Right cardiac atrium (tissue), 5 donors: ENCODE measurements at regions not wholly inside any gene's neighbourhood (a gene's known extent, or its start where the extent isn't known, plus 50 kb on each side); places are given as distances from the start of the nearest gene placed in this dataset.

Source experiments
- ATAC-seq, 2 donors: fragments of 200-7000 bp; cut with Tn5 transposase; one replicate each; pipeline versions ENCODE4 v1.8.0 to v1.9.1; 2020; ENCODE audit warnings: moderate library complexity in 2 of 2, mild to moderate bottlenecking in 1 of 2
- DNase-seq, 3 donors: peaks; one replicate each; pipeline ENCODE4 v3.0.0-alpha.2; 2020
- H3K27ac ChIP-seq: one replicate; pipeline ENCODE4 v1.5.1; 2013; ENCODE audit warnings: mild to moderate bottlenecking, low read length, control low read depth, moderate library complexity
- H3K27me3 ChIP-seq: one replicate; pipeline ENCODE4 v1.6.1; 2013; ENCODE audit not compliant: control insufficient read depth, insufficient read depth
- H3K4me1 ChIP-seq: one replicate; pipeline ENCODE4 v1.6.1; 2013; ENCODE audit warnings: low read length; ENCODE audit not compliant: control insufficient read depth, insufficient read depth
- H3K4me3 ChIP-seq: one replicate; pipeline ENCODE4 v1.5.1; 2013; ENCODE audit warnings: low read length, control low read depth
- H3K9me3 ChIP-seq: one replicate; pipeline ENCODE4 v1.6.1; 2013; ENCODE audit warnings: low read length; ENCODE audit not compliant: control insufficient read depth
- WGBS: extraction: QIAGEN DNeasy Blood & Tissue Kit; methylation state at CpG from one replicate; pipeline ENCODE4 v1.1.7; 2013; 5-methylcytosine and 5-hydroxymethylcytosine counted together
- intact Hi-C, 4 donors: fragments of 100-400 bp; cut with DNase I; formaldehyde crosslinking; loops; one replicate each; pipeline versions ENCODE4 v1.11.0 to v1.14.0; 2022 to 2023
- donor health status: healthy with polysubstance abuse.
- donor health status: DM: no; HTN: yes; CAD: no.
- donor health status: DM: no; HTN: no; CAD: no.
- donor health status: DM: no; HTN: yes; CAD: no; lungs with severe emphysema.
- donor health status: DM: yes; HTN: yes; CAD: no.

GRCh38 chr3:69547461-69547880 is 161.6 kb upstream of the FRMD4B start:
- intact Hi-C loops, result loop anchor here in 2 of 4 donors (10.0 kb wide), 2 partner anchors 103 to 117 kb away; no protein-coding TSS in a partner anchor

GRCh38 chr3:69542805-69543429 is 157.0 kb upstream of the FRMD4B start:
- H3K27ac ChIP-seq, result no peak overlapping the region
- WGBS, result 11% methylated on average over 19 of the region's 19 CpGs

More at GRCh38 chr3:69547461-69547880, 161.6 kb upstream of the FRMD4B start:
- H3K27me3 ChIP-seq, result no peaks in the 10 kb centered on the region
- H3K9me3 ChIP-seq, result no peaks in the 10 kb centered on the region
- H3K4me3 ChIP-seq, result no peak overlapping the region
- no peak overlapping the region for H3K27ac ChIP-seq
- H3K4me1 ChIP-seq, result no peaks in the 10 kb centered on the region
- DNase-seq (no peak), ATAC-seq (no peak)
- WGBS, result 56% methylated on average over 6 of the region's 6 CpGs

GRCh38 chr3:69542089-69542804 is 156.4 kb upstream of the FRMD4B start:
- WGBS, result under 1% methylated on average over 75 of the region's 75 CpGs
- Histone ChIP-seq H3K4me1 (no peaks in the 10 kb centered on the region), H3K27me3 (no peaks in the 10 kb centered on the region), H3K4me3 (peak overlapping the region; percentile 82), H3K27ac (peak overlapping the region; percentile 34), H3K9me3 (no peaks in the 10 kb centered on the region)
- DNase-seq (peak; percentile 51 to 80 (median 78)), ATAC-seq (peak; percentile 70 to 79)
- intact Hi-C loops, result loop anchor here (5.0 to 10.0 kb wide), 4 partner anchors 97 to 125 kb away; no protein-coding TSS in a partner anchor

More at GRCh38 chr3:69542805-69543429, 157.0 kb upstream of the FRMD4B start:
- Histone ChIP-seq H3K9me3 (no peaks in the 10 kb centered on the region), H3K4me3 (peak overlapping the region; percentile 82), H3K4me1 (no peaks in the 10 kb centered on the region), H3K27me3 (no peaks in the 10 kb centered on the region)
- intact Hi-C loops, result loop anchor here (5.0 to 10.0 kb wide), 4 partner anchors 98 to 124 kb away; no protein-coding TSS in a partner anchor
- ATAC-seq, result no peak
- no peak for DNase-seq

- Histone ChIP-seq H3K4me3 (peak overlapping the region; percentile 82), H3K9me3 (no peaks in the 10 kb centered on the region), H3K27me3 (no peaks in the 10 kb centered on the region), H3K4me1 (no peaks in the 10 kb centered on the region), H3K27ac (peak overlapping the region; percentile 34)
- peak; percentile 34 to 49 for ATAC-seq
- under 1% methylated on average over 28 of the region's 28 CpGs for WGBS
- intact Hi-C loops, result loop anchor here (5.0 to 10.0 kb wide), 4 partner anchors 97 to 126 kb away; no protein-coding TSS in a partner anchor
- DNase-seq, result peak; percentile 47 to 77 (median 75)
These were observed 155.8 kb upstream of the FRMD4B start for GRCh38 chr3:69541711-69542088.

- Histone ChIP-seq H3K9me3 (no peaks in the 10 kb centered on the region), H3K27me3 (no peaks in the 10 kb centered on the region), H3K27ac (peak overlapping the region; percentile 51), H3K4me1 (no peaks in the 10 kb centered on the region), H3K4me3 (peak overlapping the region; percentile 82)
- intact Hi-C loops, result loop anchor here (5.0 to 10.0 kb wide), 4 partner anchors 96 to 126 kb away; no protein-coding TSS in a partner anchor
- ATAC-seq (peak; percentile 6 to 65), DNase-seq (peak in 1 of 3 donors; percentile 54)
- 20% methylated on average over 24 of the region's 24 CpGs for WGBS
These were observed 155.1 kb upstream of the FRMD4B start for GRCh38 chr3:69540706-69541581.

- no peak overlapping the region for H3K27ac ChIP-seq
- no peak for DNase-seq
- 17% methylated on average over 2 of the region's 2 CpGs for WGBS
- H3K4me1 ChIP-seq, result no peaks in the 10 kb centered on the region
- H3K9me3 ChIP-seq, result no peaks in the 10 kb centered on the region
- peak in 1 of 2 donors; percentile 33 for ATAC-seq
- H3K4me3 ChIP-seq, result no peak overlapping the region
- intact Hi-C loops, result loop anchor here in 1 of 4 donors (10.0 kb wide), 1 partner anchor 84 kb away; no protein-coding TSS in a partner anchor
- H3K27me3 ChIP-seq, result no peaks in the 10 kb centered on the region
These were observed 153.2 kb upstream of the FRMD4B start for GRCh38 chr3:69539134-69539533.

GRCh38 chr3:69538281-69538680 is 152.4 kb upstream of the FRMD4B start:
- no peak for ATAC-seq
- no peak overlapping the region for H3K4me3 ChIP-seq
- no peak for DNase-seq
- intact Hi-C loops, result loop anchor here in 1 of 4 donors (10.0 kb wide), 1 partner anchor 83 kb away; no protein-coding TSS in a partner anchor
- no peaks in the 10 kb centered on the region for H3K4me1 ChIP-seq
- no peak overlapping the region for H3K27ac ChIP-seq
- WGBS, result 78% methylated on average over 1 of the region's 1 CpG
- no peaks in the 10 kb centered on the region for H3K9me3 ChIP-seq
- H3K27me3 ChIP-seq, result no peaks in the 10 kb centered on the region

- DNase-seq (peak in 1 of 3 donors; percentile 61), ATAC-seq (no peak)
- Histone ChIP-seq H3K4me3 (no peak overlapping the region), H3K9me3 (no peaks in the 10 kb centered on the region), H3K4me1 (peaks cover 4% of the 10 kb centered on the region), H3K27ac (no peak overlapping the region), H3K27me3 (no peaks in the 10 kb centered on the region)
- intact Hi-C loops, result loop anchor here in 1 of 4 donors (10.0 kb wide), 1 partner anchor 82 kb away; no protein-coding TSS in a partner anchor
- 86% methylated on average over 19 of the region's 19 CpGs for WGBS
These were observed 150.6 kb upstream of the FRMD4B start for GRCh38 chr3:69536306-69537020.

GRCh38 chr3:69535613-69536012 is 149.7 kb upstream of the FRMD4B start:
- Histone ChIP-seq H3K27me3 (no peaks in the 10 kb centered on the region), H3K4me1 (peaks cover 4% of the 10 kb centered on the region), H3K9me3 (no peaks in the 10 kb centered on the region), H3K4me3 (no peak overlapping the region), H3K27ac (no peak overlapping the region)
- intact Hi-C loops, result loop anchor here in 1 of 4 donors (10.0 kb wide), 1 partner anchor 81 kb away; no protein-coding TSS in a partner anchor
- ATAC-seq (no peak), DNase-seq (no peak)
- 84% methylated on average over 9 of the region's 9 CpGs for WGBS
